Hepatocyte (in vitro differentiated cells): ENCODE measurements at regions not wholly inside any gene's neighbourhood (a gene's known extent, or its start where the extent isn't known, plus 50 kb on each side); places are given as distances from the start of the nearest gene placed in this dataset.

Source experiments
- DNase-seq: peaks from one replicate; pipeline ENCODE4 v3.0.0-alpha.2; 2016; ENCODE audit warnings: low spot score
- H2AFZ ChIP-seq: fragments of 200-600 bp; sonication (generic); 2 replicates; pipeline ENCODE4 v1.6.0; 2016; ENCODE audit warnings: antibody characterized with exemption, mild to moderate bottlenecking
- H3K27ac ChIP-seq: fragments of 200-600 bp; sonication (generic); 2 replicates; pipeline ENCODE4 v1.5.1; 2016; ENCODE audit warnings: mild to moderate bottlenecking
- H3K27me3 ChIP-seq: fragments of 200-600 bp; sonication (generic); 2 replicates; pipeline ENCODE4 v1.6.1; 2016
- H3K36me3 ChIP-seq: fragments of 200-600 bp; sonication (generic); replicated peaks from 2 replicates; pipeline ENCODE4 v1.5.1; 2016; ENCODE audit warnings: low read depth; ENCODE audit not compliant: insufficient read depth
- H3K4me1 ChIP-seq: fragments of 200-600 bp; sonication (generic); 2 replicates; pipeline ENCODE4 v1.5.1; 2016; ENCODE audit warnings: mild to moderate bottlenecking, moderate library complexity; ENCODE audit not compliant: insufficient read depth
- H3K4me2 ChIP-seq: fragments of 200-600 bp; sonication (generic); 2 replicates; pipeline ENCODE4 v1.6.0; 2016
- H3K4me3 ChIP-seq: fragments of 200-600 bp; sonication (generic); 2 replicates; pipeline ENCODE4 v1.5.1; 2016; ENCODE audit warnings: mild to moderate bottlenecking
- H3K79me2 ChIP-seq: fragments of 200-600 bp; sonication (generic); 2 replicates; pipeline ENCODE4 v1.6.0; 2017; ENCODE audit warnings: mild to moderate bottlenecking
- H3K9me2 ChIP-seq: fragments of 200-600 bp; sonication (generic); replicated peaks from 2 replicates; pipeline ENCODE4 v1.6.0; 2017; ENCODE audit warnings: mild to moderate bottlenecking; ENCODE audit not compliant: insufficient read depth
- H3K9me3 ChIP-seq: fragments of 200-600 bp; sonication (generic); 2 replicates; pipeline ENCODE4 v1.5.1; 2016; ENCODE audit warnings: low read depth, mild to moderate bottlenecking
- H4K20me1 ChIP-seq: fragments of 200-600 bp; sonication (generic); 2 replicates; pipeline ENCODE4 v1.6.0; 2016; ENCODE audit warnings: mild to moderate bottlenecking; ENCODE audit not compliant: insufficient read depth, poor library complexity, severe bottlenecking
- EZH2 ChIP-seq: fragments of 200-600 bp; sonication (generic); IDR thresholded peaks from 2 replicates; pipeline ENCODE4 v1.6.1; 2016; ENCODE audit warnings: antibody characterized with exemption, mild to moderate bottlenecking, borderline replicate concordance
- EZH2phosphoT487 ChIP-seq: fragments of 200-600 bp; sonication (generic); IDR thresholded peaks from one replicate; pipeline ENCODE4 v1.6.1; 2018; ENCODE audit warnings: antibody characterized with exemption, mild to moderate bottlenecking, low read depth, moderate library complexity; ENCODE audit not compliant: unreplicated experiment, severe bottlenecking
- WGBS: methylation state at CpG from one replicate; pipeline ENCODE4 v1.1.6; 2016; ENCODE audit warnings: low lambda C conversion rate; ENCODE audit errors: missing lambda C conversion rate; 5-methylcytosine and 5-hydroxymethylcytosine counted together
- TF ChIP-seq, protein P1 (sequence below): fragments of 200-600 bp; sonication (generic); IDR thresholded peaks from 2 replicates; pipeline ENCODE4 v1.5.1; 2016; ENCODE audit warnings: antibody characterized with exemption, mild to moderate bottlenecking; ENCODE audit not compliant: poor library complexity

DNA sequence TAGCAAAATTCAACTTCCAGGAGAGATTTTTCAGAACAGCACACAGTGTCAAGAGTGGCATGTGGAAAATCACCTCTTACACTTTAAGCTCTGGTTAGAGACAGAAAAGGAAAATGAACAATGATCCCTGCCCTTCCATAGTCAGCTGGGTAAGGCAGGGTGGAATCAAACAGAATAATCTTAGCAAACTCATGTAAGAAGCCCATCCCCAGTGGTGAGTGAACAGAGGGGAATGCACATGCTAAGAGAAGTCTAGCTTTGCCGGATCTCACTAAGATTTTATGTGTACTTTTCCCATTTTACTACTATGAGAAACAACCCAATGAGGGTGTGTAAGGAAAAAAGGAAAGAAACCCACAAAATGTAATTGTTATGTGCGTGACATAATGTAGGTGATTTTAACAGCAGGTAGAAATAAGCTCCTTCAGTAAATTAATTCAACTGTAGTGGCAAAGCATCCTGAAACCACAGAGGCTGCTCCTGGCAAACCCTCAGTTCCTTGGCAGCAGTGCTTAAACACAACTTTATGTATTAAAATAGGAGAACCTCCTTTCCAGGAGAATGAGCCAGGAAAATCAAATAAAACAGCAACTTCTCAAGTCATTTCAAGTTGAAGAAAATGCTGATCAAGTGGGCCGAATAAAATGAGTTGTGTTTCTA lies 366.0 kb upstream of the TRPC7 start:
- peak; percentile 10 for DNase-seq
- Histone ChIP-seq H3K9me2 (no peaks in the 10 kb centered on the region), H3K27ac (peak overlapping the region; percentile 72), H3K9me3 (no peaks in the 10 kb centered on the region), H4K20me1 (no peaks in the 10 kb centered on the region), H3K79me2 (no peaks in the 10 kb centered on the region), H3K4me1 (peaks cover 14% of the 10 kb centered on the region), H3K36me3 (no peaks in the 10 kb centered on the region), H3K4me2 (peak overlapping the region; percentile 8), H3K4me3 (no peak overlapping the region), H2AFZ (no peak overlapping the region), H3K27me3 (no peaks in the 10 kb centered on the region)
- no peak for TF ChIP-seq EZH2
- TF ChIP-seq, protein P1, sequence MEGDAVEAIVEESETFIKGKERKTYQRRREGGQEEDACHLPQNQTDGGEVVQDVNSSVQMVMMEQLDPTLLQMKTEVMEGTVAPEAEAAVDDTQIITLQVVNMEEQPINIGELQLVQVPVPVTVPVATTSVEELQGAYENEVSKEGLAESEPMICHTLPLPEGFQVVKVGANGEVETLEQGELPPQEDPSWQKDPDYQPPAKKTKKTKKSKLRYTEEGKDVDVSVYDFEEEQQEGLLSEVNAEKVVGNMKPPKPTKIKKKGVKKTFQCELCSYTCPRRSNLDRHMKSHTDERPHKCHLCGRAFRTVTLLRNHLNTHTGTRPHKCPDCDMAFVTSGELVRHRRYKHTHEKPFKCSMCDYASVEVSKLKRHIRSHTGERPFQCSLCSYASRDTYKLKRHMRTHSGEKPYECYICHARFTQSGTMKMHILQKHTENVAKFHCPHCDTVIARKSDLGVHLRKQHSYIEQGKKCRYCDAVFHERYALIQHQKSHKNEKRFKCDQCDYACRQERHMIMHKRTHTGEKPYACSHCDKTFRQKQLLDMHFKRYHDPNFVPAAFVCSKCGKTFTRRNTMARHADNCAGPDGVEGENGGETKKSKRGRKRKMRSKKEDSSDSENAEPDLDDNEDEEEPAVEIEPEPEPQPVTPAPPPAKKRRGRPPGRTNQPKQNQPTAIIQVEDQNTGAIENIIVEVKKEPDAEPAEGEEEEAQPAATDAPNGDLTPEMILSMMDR = no peak
- no peak for TF ChIP-seq EZH2phosphoT487
- WGBS = 66% methylated on average over 3 of the region's 3 CpGs

DNA sequence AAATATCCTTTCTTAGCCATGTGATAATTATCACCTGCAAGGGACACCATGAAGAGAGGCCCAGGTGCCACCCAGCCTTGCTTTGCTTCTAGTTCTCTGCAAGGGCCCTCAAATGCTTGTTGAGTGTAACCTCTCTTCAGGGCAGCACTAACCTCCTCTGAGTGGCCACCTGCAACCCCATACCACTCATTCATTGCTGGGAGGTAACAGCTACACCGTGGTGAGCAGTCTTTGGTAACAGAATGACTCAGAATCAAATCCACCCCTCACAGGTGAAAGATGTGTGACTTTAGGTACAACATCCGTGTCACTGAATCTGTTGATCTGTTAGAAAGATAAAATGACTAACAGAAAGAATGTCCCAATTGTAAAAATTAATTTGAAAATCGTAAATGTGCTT lies 365.1 kb upstream of the TRPC7 start:
- Histone ChIP-seq H3K9me2 (no peaks in the 10 kb centered on the region), H3K36me3 (no peaks in the 10 kb centered on the region), H3K27me3 (no peaks in the 10 kb centered on the region), H3K27ac (peak overlapping the region; percentile 72), H3K4me2 (no peak overlapping the region), H3K4me1 (peaks cover 14% of the 10 kb centered on the region), H2AFZ (no peak overlapping the region), H3K79me2 (no peaks in the 10 kb centered on the region), H3K4me3 (no peak overlapping the region), H4K20me1 (no peaks in the 10 kb centered on the region), H3K9me3 (no peaks in the 10 kb centered on the region)
- peak; percentile 13 for DNase-seq
- WGBS = 59% methylated on average over 3 of the region's 3 CpGs
- TF ChIP-seq EZH2 (no peak), EZH2phosphoT487 (no peak)
- TF ChIP-seq, protein P1 = no peak

DNA sequence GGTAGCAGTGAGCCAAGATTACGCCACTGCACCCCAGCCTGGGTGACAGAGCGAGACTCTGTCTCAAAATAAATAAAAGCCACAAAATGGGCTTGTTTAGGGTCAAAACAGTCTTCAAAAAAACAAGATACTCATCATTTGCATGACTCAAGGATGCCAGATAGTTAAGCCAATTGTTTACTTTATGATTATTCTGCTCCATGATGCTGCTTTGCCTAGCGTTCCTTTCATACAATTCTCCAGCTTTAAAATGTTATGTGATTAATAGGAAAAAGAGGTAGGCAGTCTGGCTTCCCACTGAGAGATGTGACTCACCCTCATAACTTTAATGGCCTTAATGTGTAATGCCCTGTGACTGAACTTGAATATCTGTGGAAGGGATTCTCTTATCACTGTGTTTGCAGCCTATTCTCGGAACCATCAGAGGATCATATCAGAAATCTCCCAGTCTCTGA lies 364.6 kb upstream of the TRPC7 start:
- Histone ChIP-seq H3K27me3 (no peaks in the 10 kb centered on the region), H3K4me2 (no peak overlapping the region), H2AFZ (no peak overlapping the region), H3K9me3 (no peaks in the 10 kb centered on the region), H3K9me2 (no peaks in the 10 kb centered on the region), H3K4me1 (peaks cover 14% of the 10 kb centered on the region), H3K4me3 (no peak overlapping the region), H3K79me2 (no peaks in the 10 kb centered on the region), H3K27ac (peak overlapping the region; percentile 80), H4K20me1 (no peaks in the 10 kb centered on the region), H3K36me3 (no peaks in the 10 kb centered on the region)
- peak; percentile 69 for DNase-seq
- TF ChIP-seq EZH2 = no peak
- TF ChIP-seq EZH2phosphoT487 = no peak
- TF ChIP-seq, protein P1 = no peak
- 40% methylated on average over 4 of the region's 4 CpGs for WGBS
